ENCODE measurements at regions not wholly inside any gene's neighbourhood (a gene's known extent, or its start where the extent isn't known, plus 50 kb on each side); places are given as distances from the start of the nearest gene placed in this dataset.
"Not testable (repeated sequence)": the region's sequence is repeated elsewhere in the genome, so short reads cannot be mapped to it uniquely, and the experiment has no call there.

- TF ChIP-seq, protein P1, sequence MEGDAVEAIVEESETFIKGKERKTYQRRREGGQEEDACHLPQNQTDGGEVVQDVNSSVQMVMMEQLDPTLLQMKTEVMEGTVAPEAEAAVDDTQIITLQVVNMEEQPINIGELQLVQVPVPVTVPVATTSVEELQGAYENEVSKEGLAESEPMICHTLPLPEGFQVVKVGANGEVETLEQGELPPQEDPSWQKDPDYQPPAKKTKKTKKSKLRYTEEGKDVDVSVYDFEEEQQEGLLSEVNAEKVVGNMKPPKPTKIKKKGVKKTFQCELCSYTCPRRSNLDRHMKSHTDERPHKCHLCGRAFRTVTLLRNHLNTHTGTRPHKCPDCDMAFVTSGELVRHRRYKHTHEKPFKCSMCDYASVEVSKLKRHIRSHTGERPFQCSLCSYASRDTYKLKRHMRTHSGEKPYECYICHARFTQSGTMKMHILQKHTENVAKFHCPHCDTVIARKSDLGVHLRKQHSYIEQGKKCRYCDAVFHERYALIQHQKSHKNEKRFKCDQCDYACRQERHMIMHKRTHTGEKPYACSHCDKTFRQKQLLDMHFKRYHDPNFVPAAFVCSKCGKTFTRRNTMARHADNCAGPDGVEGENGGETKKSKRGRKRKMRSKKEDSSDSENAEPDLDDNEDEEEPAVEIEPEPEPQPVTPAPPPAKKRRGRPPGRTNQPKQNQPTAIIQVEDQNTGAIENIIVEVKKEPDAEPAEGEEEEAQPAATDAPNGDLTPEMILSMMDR (IDR thresholded peaks at IDR 0.05): not testable (repeated sequence)
- TF ChIP-seq POLR2A (IDR thresholded peaks at IDR 0.05): not testable (repeated sequence)
Measured at GRCh38 chr5:176029445-176029844, 61.3 kb upstream of the THOC3 start.
